ENCODE measurements at regions not wholly inside any gene's neighbourhood (a gene's known extent, or its start where the extent isn't known, plus 50 kb on each side); places are given as distances from the start of the nearest gene placed in this dataset.

GRCh38 chr11:115665175-115665821 lies 161.1 kb upstream of the CADM1 start:
- no peak overlapping the region for H3K4me3 ChIP-seq
- 59% methylated on average over 13 of the region's 15 CpGs for WGBS (ENCODE audit: missing lambda C conversion rate)
- TF ChIP-seq RARB (CRISPR knock-in tag; IDR thresholded peaks at IDR 0.05) (no peak), POLR2A (IDR thresholded peaks at IDR 0.05; ENCODE audit: low read length) (no peak), RAD21 (conservative IDR thresholded peaks at IDR 0.05 in 1 of 2, IDR thresholded peaks at IDR 0.05 in 1 of 2) (no peak)
- H3K4me1 ChIP-seq, result no peaks in the 10 kb centered on the region
- H3K27ac ChIP-seq, result no peak overlapping the region
- POLR2A ChIA-PET, result no interaction called here
- CTCF ChIA-PET, result no interaction called here
- no peaks in the 10 kb centered on the region for H3K9me3 ChIP-seq
- FAIRE-seq (no peak), ATAC-seq (no peak), DNase-seq (ENCODE audit: low read depth in 1 of 2, low spot score in 1 of 2) (no peak)
- H3K4me2 ChIP-seq, result no peak overlapping the region

- no peaks in the 10 kb centered on the region for H3K9me3 ChIP-seq
- ChIA-PET POLR2A (no interaction called here), CTCF (no interaction called here)
- WGBS (ENCODE audit: missing lambda C conversion rate), result 56% methylated on average over 3 of the region's 3 CpGs
- no peak for ATAC-seq
- TF ChIP-seq HMGXB4 (CRISPR knock-in tag; IDR thresholded peaks at IDR 0.05; ENCODE audit: borderline replicate concordance), result no peak
- TF ChIP-seq RCOR1 (IDR thresholded peaks at IDR 0.05; ENCODE audit: low read depth, low read length), result no peak
- TF ChIP-seq RNF2 (IDR thresholded peaks at IDR 0.05; ENCODE audit: borderline replicate concordance, low read depth), result no peak
- no peak for TF ChIP-seq ZNF302 (CRISPR knock-in tag; IDR thresholded peaks at IDR 0.05)
- TF ChIP-seq CTCF (IDR thresholded peaks at IDR 0.05), result no peak
- TF ChIP-seq USF2 (IDR thresholded peaks at IDR 0.05), result no peak
- TF ChIP-seq MAZ (IDR thresholded peaks at IDR 0.05; ENCODE audit: borderline replicate concordance, low read depth, low read length), result no peak
- TF ChIP-seq BCL3 (IDR thresholded peaks at IDR 0.05), result no peak
- TF ChIP-seq PBX3 (IDR thresholded peaks at IDR 0.05), result no peak
- TF ChIP-seq SMC3 (IDR thresholded peaks at IDR 0.05), result no peak
- no peak overlapping the region for H3K4me3 ChIP-seq
- no peak for FAIRE-seq
- H3K4me1 ChIP-seq, result no peaks in the 10 kb centered on the region
- H3K27ac ChIP-seq, result no peak overlapping the region
- no peak for DNase-seq (ENCODE audit: low read depth in 1 of 2, low spot score in 1 of 2)
- no peak overlapping the region for H3K4me2 ChIP-seq
Measured at GRCh38 chr11:115664313-115664712, 160.1 kb upstream of the CADM1 start.

GRCh38 chr11:115663790-115664189 lies 159.6 kb upstream of the CADM1 start:
- Histone ChIP-seq H3K4me2 (no peak overlapping the region), H3K27ac (no peak overlapping the region), H3K4me3 (no peak overlapping the region), H3K9me3 (no peaks in the 10 kb centered on the region), H3K4me1 (no peaks in the 10 kb centered on the region)
- POLR2A ChIA-PET, result no interaction called here
- FAIRE-seq, result no peak
- no peak for ATAC-seq
- 52% methylated on average over 6 of the region's 6 CpGs for whole genome bisulfite sequencing (ENCODE audit: missing lambda C conversion rate)
- DNase-seq (ENCODE audit: low read depth in 1 of 2, low spot score in 1 of 2), result no peak
- CTCF ChIA-PET, result no interaction called here
- no peak for TF ChIP-seq MAX (IDR thresholded peaks at IDR 0.05)
- no peak for TF ChIP-seq CEBPB (IDR thresholded peaks at IDR 0.05)
- no peak for TF ChIP-seq CTCF (IDR thresholded peaks at IDR 0.05)
- no peak for TF ChIP-seq FOSL2 (IDR thresholded peaks at IDR 0.05)
- TF ChIP-seq FOSL2 (CRISPR knock-in tag; IDR thresholded peaks at IDR 0.05), result no peak
- no peak for TF ChIP-seq KDM5A (IDR thresholded peaks at IDR 0.05)
- no peak for TF ChIP-seq E2F6 (IDR thresholded peaks at IDR 0.05; ENCODE audit: borderline replicate concordance, low read depth)
